Astrocyte (in vitro differentiated cells and primary cell): ENCODE measurements at regions not wholly inside any gene's neighbourhood (a gene's known extent, or its start where the extent isn't known, plus 50 kb on each side); places are given as distances from the start of the nearest gene placed in this dataset.

Source experiments
- EZH2 ChIP-seq: IDR thresholded peaks from 2 replicates; pipeline ENCODE4 v1.6.1; 2012; ENCODE audit warnings: mild to moderate bottlenecking, low read length, inconsistent platforms; ENCODE audit not compliant: insufficient read depth
- TF ChIP-seq, protein P1 (sequence below): IDR thresholded peaks from 2 replicates; pipeline ENCODE4 v1.5.1; 2011; ENCODE audit warnings: low read depth, mild to moderate bottlenecking, inconsistent platforms, low read length, moderate library complexity; ENCODE audit not compliant: insufficient read depth

DNA sequence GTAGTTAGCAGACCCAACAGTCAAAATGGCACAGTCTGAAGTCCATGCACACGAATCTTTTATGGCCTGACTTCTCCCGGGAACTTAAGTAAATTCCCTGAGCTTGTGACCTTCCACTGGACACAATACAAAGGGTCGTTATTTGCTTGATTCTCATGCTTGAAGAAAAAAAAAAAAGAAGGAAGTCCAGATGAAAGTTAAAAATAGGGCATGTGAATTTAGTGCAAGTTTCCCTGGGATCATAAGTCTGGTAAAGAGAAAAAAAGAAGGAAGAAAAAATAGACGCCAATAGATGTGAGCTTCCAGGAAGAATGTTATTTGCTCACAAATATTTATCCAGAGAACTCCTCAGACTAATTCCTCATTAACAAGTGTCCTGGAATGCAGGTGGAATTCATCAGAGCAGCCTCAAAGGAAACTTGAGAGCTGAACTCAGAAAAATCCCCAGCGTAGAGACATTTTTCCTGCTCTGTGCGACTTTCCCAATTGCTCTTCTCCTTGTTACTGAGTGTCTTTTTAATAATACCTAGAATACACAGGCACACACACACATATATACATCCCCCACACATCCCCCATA lies 616.3 kb downstream of the EBF1 start:
- TF ChIP-seq, protein P1, sequence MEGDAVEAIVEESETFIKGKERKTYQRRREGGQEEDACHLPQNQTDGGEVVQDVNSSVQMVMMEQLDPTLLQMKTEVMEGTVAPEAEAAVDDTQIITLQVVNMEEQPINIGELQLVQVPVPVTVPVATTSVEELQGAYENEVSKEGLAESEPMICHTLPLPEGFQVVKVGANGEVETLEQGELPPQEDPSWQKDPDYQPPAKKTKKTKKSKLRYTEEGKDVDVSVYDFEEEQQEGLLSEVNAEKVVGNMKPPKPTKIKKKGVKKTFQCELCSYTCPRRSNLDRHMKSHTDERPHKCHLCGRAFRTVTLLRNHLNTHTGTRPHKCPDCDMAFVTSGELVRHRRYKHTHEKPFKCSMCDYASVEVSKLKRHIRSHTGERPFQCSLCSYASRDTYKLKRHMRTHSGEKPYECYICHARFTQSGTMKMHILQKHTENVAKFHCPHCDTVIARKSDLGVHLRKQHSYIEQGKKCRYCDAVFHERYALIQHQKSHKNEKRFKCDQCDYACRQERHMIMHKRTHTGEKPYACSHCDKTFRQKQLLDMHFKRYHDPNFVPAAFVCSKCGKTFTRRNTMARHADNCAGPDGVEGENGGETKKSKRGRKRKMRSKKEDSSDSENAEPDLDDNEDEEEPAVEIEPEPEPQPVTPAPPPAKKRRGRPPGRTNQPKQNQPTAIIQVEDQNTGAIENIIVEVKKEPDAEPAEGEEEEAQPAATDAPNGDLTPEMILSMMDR, result no peak
- TF ChIP-seq EZH2, result no peak
